Keratinocyte (primary cell): ENCODE measurements at regions not wholly inside any gene's neighbourhood (a gene's known extent, or its start where the extent isn't known, plus 50 kb on each side); places are given as distances from the start of the nearest gene placed in this dataset.

Experiments
- DNase-seq: peaks from one replicate; pipeline ENCODE4 v3.0.0-alpha.2; 2011; ENCODE audit warnings: low read depth, missing footprints, low spot score
- FAIRE-seq: peaks from 2 replicates; lab custom pipeline; 2011; peaks lifted over from hg19 to GRCh38; lab: Jason Lieb, UNC
- H2AFZ ChIP-seq: 2 replicates; pipeline ENCODE4 v1.6.0; 2012; ENCODE audit warnings: low read length, control low read depth, inconsistent platforms; ENCODE audit not compliant: control insufficient read depth
- H3K27ac ChIP-seq: 2 replicates; pipeline ENCODE4 v1.5.1; 2011; ENCODE audit warnings: low read length; ENCODE audit not compliant: control insufficient read depth, insufficient read depth
- H3K27me3 ChIP-seq: 3 replicates; pipeline ENCODE4 v1.6.0; 2011; ENCODE audit warnings: low read length; ENCODE audit not compliant: control insufficient read depth, insufficient read depth; ENCODE audit errors: extremely low read depth
- H3K36me3 ChIP-seq, 2 experiments: 2 replicates in 1 of 2; 3 replicates in 1 of 2; pipeline ENCODE4 v1.5.1; 2011; ENCODE audit warnings: low read length in 2 of 2, mild to moderate bottlenecking in 1 of 2; ENCODE audit not compliant: control insufficient read depth in 2 of 2, insufficient read depth in 2 of 2; ENCODE audit errors: extremely low read depth in 1 of 2
- H3K4me1 ChIP-seq: 3 replicates; pipeline ENCODE4 v1.5.1; 2011; ENCODE audit warnings: low read length; ENCODE audit not compliant: control insufficient read depth, insufficient read depth; ENCODE audit errors: extremely low read depth
- H3K4me2 ChIP-seq: 3 replicates; pipeline ENCODE4 v1.6.0; 2011; ENCODE audit warnings: low read depth, low read length; ENCODE audit not compliant: control insufficient read depth, insufficient read depth; ENCODE audit errors: extremely low read depth
- H3K4me3 ChIP-seq, 3 experiments: fragments of 200-600 bp in 1 of 3; sonication (generic) in 1 of 3; 2 replicates in 2 of 3; 3 replicates in 1 of 3; pipeline ENCODE4 v1.5.1; 2011 to 2016; ENCODE audit warnings: low read length in 3 of 3, mild to moderate bottlenecking in 3 of 3, control low read depth in 2 of 3, inconsistent platforms in 1 of 3, low read depth in 1 of 3, mixed read lengths in 1 of 3, mixed run types in 1 of 3, moderate library complexity in 1 of 3; ENCODE audit not compliant: control insufficient read depth in 2 of 3, insufficient read depth in 2 of 3; ENCODE audit errors: extremely low read depth in 1 of 3
- H3K79me2 ChIP-seq: 2 replicates; pipeline ENCODE4 v1.6.0; 2012; ENCODE audit warnings: low read length; ENCODE audit not compliant: control insufficient read depth, insufficient read depth
- H3K9ac ChIP-seq: 3 replicates; pipeline ENCODE4 v1.6.0; 2011; ENCODE audit warnings: low read length; ENCODE audit not compliant: control insufficient read depth, insufficient read depth; ENCODE audit errors: extremely low read depth
- H3K9me1 ChIP-seq: 3 replicates; pipeline ENCODE4 v1.6.0; 2011; ENCODE audit warnings: low read length; ENCODE audit not compliant: control insufficient read depth, insufficient read depth; ENCODE audit errors: extremely low read depth
- H3K9me3 ChIP-seq: 2 replicates; pipeline ENCODE4 v1.5.1; 2012; ENCODE audit warnings: low read depth, low read length; ENCODE audit not compliant: control insufficient read depth
- H4K20me1 ChIP-seq: 3 replicates; pipeline ENCODE4 v1.6.0; 2011; ENCODE audit warnings: low read length; ENCODE audit not compliant: control insufficient read depth, insufficient read depth; ENCODE audit errors: extremely low read depth
- EZH2 ChIP-seq: IDR thresholded peaks from one replicate; pipeline ENCODE4 v1.6.1; 2012; ENCODE audit warnings: inconsistent platforms, mild to moderate bottlenecking, low read length, moderate library complexity
- dilution Hi-C: fragments of 300-500 bp; cut with MboI; formaldehyde crosslinking; loops from one replicate; pipeline ENCODE4 v1.7.0; 2020; ENCODE audit warnings: low sequenced_read_pairs; ENCODE audit not compliant: extremely low pct_ligation_motif_present
- TF ChIP-seq, protein P1 (sequence below), 3 experiments: IDR thresholded peaks in 1 of 3; conservative IDR thresholded peaks in 1 of 3; optimal IDR thresholded peaks in 1 of 3; 2 replicates in 2 of 3; 3 replicates in 1 of 3; pipeline versions ENCODE3 to v1.5.1; 2011; ENCODE audit warnings: low read length in 3 of 3, mild to moderate bottlenecking in 3 of 3, moderate library complexity in 2 of 3, control low read depth in 1 of 3, inconsistent platforms in 1 of 3; ENCODE audit not compliant: insufficient read depth in 2 of 3; ENCODE audit errors: extremely low read depth in 1 of 3

DNA sequence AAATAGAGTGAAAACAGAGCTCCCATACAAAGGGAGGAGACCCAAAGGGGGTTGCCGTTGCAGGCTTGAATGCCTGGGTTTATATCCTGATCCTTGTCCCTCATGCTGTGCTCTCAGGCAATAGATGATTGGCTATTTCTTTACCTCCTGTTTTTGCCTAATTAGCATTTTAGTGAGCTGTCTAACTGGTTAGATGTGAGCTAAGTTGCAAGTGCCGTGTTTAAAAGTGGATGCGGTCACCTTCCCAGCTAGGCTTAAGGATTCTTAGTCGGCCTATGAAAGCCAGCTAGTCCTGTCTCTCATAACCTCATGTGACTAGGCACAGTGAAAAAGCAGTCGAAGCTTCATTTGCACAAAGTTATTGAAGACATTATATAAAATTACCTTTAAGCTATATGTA is 356.7 kb upstream of the TMPRSS15 start:
- Histone ChIP-seq H3K27ac (no peak overlapping the region), H3K9me3 (no peaks in the 10 kb centered on the region), H3K9ac (no peak overlapping the region), H3K27me3 (no peaks in the 10 kb centered on the region), H4K20me1 (no peaks in the 10 kb centered on the region), H3K4me2 (no peak overlapping the region), H3K4me1 (no peaks in the 10 kb centered on the region), H3K4me3 (no peak overlapping the region), H3K36me3 (no peaks in the 10 kb centered on the region), H3K79me2 (no peaks in the 10 kb centered on the region), H3K9me1 (no peaks in the 10 kb centered on the region), H2AFZ (no peak overlapping the region)
- no peak for TF ChIP-seq EZH2
- TF ChIP-seq, protein P1, sequence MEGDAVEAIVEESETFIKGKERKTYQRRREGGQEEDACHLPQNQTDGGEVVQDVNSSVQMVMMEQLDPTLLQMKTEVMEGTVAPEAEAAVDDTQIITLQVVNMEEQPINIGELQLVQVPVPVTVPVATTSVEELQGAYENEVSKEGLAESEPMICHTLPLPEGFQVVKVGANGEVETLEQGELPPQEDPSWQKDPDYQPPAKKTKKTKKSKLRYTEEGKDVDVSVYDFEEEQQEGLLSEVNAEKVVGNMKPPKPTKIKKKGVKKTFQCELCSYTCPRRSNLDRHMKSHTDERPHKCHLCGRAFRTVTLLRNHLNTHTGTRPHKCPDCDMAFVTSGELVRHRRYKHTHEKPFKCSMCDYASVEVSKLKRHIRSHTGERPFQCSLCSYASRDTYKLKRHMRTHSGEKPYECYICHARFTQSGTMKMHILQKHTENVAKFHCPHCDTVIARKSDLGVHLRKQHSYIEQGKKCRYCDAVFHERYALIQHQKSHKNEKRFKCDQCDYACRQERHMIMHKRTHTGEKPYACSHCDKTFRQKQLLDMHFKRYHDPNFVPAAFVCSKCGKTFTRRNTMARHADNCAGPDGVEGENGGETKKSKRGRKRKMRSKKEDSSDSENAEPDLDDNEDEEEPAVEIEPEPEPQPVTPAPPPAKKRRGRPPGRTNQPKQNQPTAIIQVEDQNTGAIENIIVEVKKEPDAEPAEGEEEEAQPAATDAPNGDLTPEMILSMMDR (optimal IDR thresholded peaks at IDR 0.05 in 1 of 3, IDR thresholded peaks at IDR 0.05 in 1 of 3, conservative IDR thresholded peaks at IDR 0.05 in 1 of 3; ENCODE audit: extremely low read depth in 1 of 3, insufficient read depth in 2 of 3, low read length in 3 of 3), result no peak
- no peak for FAIRE-seq
- DNase-seq, result no peak
- dilution Hi-C loops, result no loop called here

DNA sequence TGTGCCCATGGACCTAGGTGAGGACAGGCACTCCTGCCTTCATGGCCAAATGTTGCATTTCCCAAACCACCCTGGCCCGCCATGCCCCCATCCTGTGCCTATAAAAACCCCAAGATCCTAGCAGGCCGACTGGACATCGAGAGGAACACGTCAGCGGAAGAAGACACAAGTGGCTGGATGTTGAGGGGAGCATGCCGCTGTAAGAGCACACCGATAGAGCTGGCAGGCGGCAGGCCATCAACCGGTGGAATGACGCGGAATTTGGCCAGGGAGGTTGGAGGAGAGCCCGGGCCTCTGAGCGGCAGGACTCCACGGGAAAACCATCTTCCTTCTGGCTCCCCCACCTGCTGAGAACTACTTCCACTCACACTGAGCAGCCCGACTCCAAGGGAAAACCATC is 361.1 kb upstream of the TMPRSS15 start:
- Histone ChIP-seq H3K36me3 (no peaks in the 10 kb centered on the region), H3K27ac (no peak overlapping the region), H3K4me3 (no peak overlapping the region), H3K9me1 (no peaks in the 10 kb centered on the region), H4K20me1 (no peaks in the 10 kb centered on the region), H3K4me1 (no peaks in the 10 kb centered on the region), H2AFZ (no peak overlapping the region), H3K4me2 (no peak overlapping the region), H3K9me3 (no peaks in the 10 kb centered on the region), H3K9ac (no peak overlapping the region), H3K79me2 (no peaks in the 10 kb centered on the region), H3K27me3 (no peaks in the 10 kb centered on the region)
- dilution Hi-C loops, result no loop called here
- no peak for FAIRE-seq
- TF ChIP-seq EZH2, result no peak
- TF ChIP-seq, protein P1 (optimal IDR thresholded peaks at IDR 0.05 in 1 of 3, IDR thresholded peaks at IDR 0.05 in 1 of 3, conservative IDR thresholded peaks at IDR 0.05 in 1 of 3; ENCODE audit: extremely low read depth in 1 of 3, insufficient read depth in 2 of 3, low read length in 3 of 3), result no peak
- DNase-seq, result no peak
